PC-9 (cell line): ENCODE measurements at regions not wholly inside any gene's neighbourhood (a gene's known extent, or its start where the extent isn't known, plus 50 kb on each side); places are given as distances from the start of the nearest gene placed in this dataset.

Source experiments
- EZH2 ChIP-seq: fragments of 200-600 bp; sonication (generic); IDR thresholded peaks from 2 replicates; pipeline ENCODE4 v1.8.0; 2017; ENCODE audit warnings: antibody characterized with exemption, low read depth
- TF ChIP-seq, protein P1 (sequence below): fragments of 200-600 bp; sonication (generic); conservative IDR thresholded peaks from 2 replicates; pipeline ENCODE4 v1.6.1; 2017; ENCODE audit warnings: mixed run types, antibody characterized with exemption, mild to moderate bottlenecking, moderate library complexity

DNA sequence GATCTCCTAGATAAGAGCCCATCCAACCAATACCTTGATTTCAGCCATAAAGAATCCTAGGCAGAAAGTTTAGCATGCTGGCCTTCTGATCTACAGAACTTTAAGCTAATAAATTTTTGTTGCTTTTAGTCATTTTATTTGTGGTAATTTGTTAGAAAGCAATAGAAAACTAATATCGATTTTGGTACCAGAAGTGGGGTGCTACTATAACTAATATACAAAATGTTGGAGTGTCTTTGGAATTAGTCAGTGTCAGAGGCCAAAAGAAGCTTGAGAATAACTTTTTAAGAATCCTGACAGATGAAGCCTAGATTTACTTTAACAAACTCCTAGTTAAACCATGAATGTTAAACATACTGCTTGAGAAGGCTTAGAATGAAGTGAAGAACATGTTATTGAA is 83.6 kb upstream of the HSF2 start:
- TF ChIP-seq EZH2 = no peak
- TF ChIP-seq, protein P1, sequence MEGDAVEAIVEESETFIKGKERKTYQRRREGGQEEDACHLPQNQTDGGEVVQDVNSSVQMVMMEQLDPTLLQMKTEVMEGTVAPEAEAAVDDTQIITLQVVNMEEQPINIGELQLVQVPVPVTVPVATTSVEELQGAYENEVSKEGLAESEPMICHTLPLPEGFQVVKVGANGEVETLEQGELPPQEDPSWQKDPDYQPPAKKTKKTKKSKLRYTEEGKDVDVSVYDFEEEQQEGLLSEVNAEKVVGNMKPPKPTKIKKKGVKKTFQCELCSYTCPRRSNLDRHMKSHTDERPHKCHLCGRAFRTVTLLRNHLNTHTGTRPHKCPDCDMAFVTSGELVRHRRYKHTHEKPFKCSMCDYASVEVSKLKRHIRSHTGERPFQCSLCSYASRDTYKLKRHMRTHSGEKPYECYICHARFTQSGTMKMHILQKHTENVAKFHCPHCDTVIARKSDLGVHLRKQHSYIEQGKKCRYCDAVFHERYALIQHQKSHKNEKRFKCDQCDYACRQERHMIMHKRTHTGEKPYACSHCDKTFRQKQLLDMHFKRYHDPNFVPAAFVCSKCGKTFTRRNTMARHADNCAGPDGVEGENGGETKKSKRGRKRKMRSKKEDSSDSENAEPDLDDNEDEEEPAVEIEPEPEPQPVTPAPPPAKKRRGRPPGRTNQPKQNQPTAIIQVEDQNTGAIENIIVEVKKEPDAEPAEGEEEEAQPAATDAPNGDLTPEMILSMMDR = no peak
